Heart left ventricle (tissue), 13 donors: ENCODE measurements at regions not wholly inside any gene's neighbourhood (a gene's known extent, or its start where the extent isn't known, plus 50 kb on each side); places are given as distances from the start of the nearest gene placed in this dataset.

Experiments
- CTCF ChIP-seq, 12 donors: fragments of 200-600 bp; sonication (generic) in 4 of 12; IDR thresholded peaks; one replicate each; pipeline versions ENCODE4 v1.5.0 to v1.8.0; 2018 to 2022; ENCODE audit warnings: antibody characterized with exemption in 12 of 12, mild to moderate bottlenecking in 5 of 12
- POLR2A ChIP-seq, 2 donors: fragments of 450-650 bp; IDR thresholded peaks; one replicate each; pipeline ENCODE4 v1.6.1; 2017; ENCODE audit warnings: antibody characterized with exemption in 2 of 2, mild to moderate bottlenecking in 2 of 2, moderate library complexity in 2 of 2
- donor health status: ischemic (EF 13 %, LVEDD 7.1; RV severe dilation, severe dysfunction).
- donor health status: DM: no; HTN: yes; CAD: no.
- donor health status: DM: no; HTN: no; CAD: no.
- donor health status: ischemic (EF 25% LVEDD 6.9; RV normal size, moderate dysfunction).
- donor health status: ischemic (EF 25% LVEDD 5.7; RV mildly dilated, moderate dysfunction).
- donor health status: ischemic (EF 35%, LVEDD 5.7; RV mildly dilated, moderate dysfunction).
- donor health status: nonischemic (EF 11% LVEDD 7.7; RV severe dilation, severe dysfunction).
- donor health status: DM: yes; HTN: yes; CAD: no.
- donor health status: PGD.
- donor health status: ischemic (EF 29% LVEDD 5.4; RV normal size, mild dysfunction).
- donor health status: nonischemic (EF 23%, LVEDD 6.1; RV moderate dilation, normal function).

DNA sequence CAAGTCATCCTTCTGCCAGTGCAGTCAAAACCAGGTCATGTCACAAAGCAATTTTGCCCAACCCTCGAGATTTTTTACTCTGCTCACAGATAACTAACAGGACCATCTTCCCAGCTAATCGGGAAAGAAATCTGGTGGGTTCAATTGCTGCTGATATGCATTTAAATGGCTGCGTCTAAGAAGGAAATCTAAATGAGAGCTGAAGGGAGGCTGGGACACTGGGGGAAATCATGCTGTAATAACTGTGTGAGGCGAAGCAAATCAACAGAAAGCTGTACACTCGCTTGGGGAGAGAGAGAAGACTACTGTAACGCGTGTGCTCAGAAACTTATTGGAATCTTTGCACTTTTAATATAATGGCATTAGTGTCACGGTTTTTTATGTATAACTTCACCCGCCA lies 535.0 kb downstream of the CDK5RAP2 start:
- TF ChIP-seq CTCF (IDR thresholded peaks at IDR 0.05) (no peak), POLR2A (IDR thresholded peaks at IDR 0.05) (no peak)
